ENCODE measurements at regions not wholly inside any gene's neighbourhood (a gene's known extent, or its start where the extent isn't known, plus 50 kb on each side); places are given as distances from the start of the nearest gene placed in this dataset.
"Not testable (repeated sequence)": the region's sequence is repeated elsewhere in the genome, so short reads cannot be mapped to it uniquely, and the experiment has no call there.

DNA sequence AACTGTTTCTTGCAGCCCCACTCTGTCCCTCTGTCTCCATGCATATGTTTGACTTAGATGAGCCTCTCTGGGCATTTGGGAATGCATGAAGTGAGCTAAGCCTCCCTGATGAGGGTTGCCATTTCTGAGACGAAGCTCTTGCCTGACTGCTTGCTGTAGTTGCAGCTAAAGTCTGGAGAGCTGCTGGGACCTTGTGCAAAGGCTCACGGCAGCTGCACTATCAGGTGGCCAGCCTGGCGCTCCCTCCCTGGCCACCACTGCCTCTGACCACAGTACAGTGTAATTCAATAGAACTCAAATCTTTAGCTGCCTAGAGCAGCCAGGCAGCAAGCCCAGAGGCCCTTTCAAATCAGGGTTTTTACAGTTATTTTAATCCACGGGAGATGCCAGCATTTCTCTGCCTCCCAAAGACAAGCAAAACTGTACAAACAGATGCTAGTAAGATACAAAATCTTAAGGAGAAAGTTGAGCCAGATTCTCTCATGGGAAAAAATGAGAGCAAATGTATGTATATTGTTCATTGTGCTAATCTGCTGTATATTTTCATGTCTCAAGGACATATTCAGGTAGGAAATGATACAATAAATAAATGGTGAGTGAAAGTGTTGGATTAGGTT is 1522.5 kb downstream of the KHDRBS2 start:
- DNase-seq (ENCODE audit: insufficient read length, low spot score); FAIRE-seq: not testable (repeated sequence)

GRCh38 chr6:60760928-60761327 is 1525.1 kb downstream of the KHDRBS2 start:
- FAIRE-seq; DNase-seq (ENCODE audit: insufficient read length, low spot score): not testable (repeated sequence)

- FAIRE-seq; DNase-seq (ENCODE audit: insufficient read length, low spot score): not testable (repeated sequence)
These were observed 1526.7 kb downstream of the KHDRBS2 start for GRCh38 chr6:60759149-60759825.

GRCh38 chr6:60758725-60759124 is 1527.3 kb downstream of the KHDRBS2 start:
- FAIRE-seq; DNase-seq (ENCODE audit: insufficient read length, low spot score): not testable (repeated sequence)

DNA sequence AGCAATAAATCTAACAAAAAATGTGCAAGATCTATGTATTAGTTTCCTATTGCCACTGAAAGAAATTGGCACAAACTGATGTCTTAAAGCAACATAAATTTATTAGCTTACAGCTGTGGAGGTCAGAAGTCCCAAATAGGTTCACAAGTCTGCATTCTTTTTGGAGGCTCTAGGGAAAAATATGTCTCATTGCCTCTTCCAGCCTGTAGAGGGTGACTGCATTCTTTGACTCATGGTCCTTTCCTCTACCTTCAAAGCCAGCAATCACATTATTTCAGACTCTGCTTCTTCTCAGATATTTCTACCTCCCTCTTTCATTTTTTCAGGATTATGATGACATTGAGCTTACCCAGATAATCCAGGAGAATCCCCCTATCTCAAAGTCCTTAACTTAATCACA is 1531.1 kb downstream of the KHDRBS2 start:
- FAIRE-seq (no peak), DNase-seq (ENCODE audit: insufficient read length, low spot score) (no peak)
- TF ChIP-seq, protein P1, sequence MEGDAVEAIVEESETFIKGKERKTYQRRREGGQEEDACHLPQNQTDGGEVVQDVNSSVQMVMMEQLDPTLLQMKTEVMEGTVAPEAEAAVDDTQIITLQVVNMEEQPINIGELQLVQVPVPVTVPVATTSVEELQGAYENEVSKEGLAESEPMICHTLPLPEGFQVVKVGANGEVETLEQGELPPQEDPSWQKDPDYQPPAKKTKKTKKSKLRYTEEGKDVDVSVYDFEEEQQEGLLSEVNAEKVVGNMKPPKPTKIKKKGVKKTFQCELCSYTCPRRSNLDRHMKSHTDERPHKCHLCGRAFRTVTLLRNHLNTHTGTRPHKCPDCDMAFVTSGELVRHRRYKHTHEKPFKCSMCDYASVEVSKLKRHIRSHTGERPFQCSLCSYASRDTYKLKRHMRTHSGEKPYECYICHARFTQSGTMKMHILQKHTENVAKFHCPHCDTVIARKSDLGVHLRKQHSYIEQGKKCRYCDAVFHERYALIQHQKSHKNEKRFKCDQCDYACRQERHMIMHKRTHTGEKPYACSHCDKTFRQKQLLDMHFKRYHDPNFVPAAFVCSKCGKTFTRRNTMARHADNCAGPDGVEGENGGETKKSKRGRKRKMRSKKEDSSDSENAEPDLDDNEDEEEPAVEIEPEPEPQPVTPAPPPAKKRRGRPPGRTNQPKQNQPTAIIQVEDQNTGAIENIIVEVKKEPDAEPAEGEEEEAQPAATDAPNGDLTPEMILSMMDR (IDR thresholded peaks at IDR 0.05; ENCODE audit: insufficient read depth, missing control alignments), result no peak

DNA sequence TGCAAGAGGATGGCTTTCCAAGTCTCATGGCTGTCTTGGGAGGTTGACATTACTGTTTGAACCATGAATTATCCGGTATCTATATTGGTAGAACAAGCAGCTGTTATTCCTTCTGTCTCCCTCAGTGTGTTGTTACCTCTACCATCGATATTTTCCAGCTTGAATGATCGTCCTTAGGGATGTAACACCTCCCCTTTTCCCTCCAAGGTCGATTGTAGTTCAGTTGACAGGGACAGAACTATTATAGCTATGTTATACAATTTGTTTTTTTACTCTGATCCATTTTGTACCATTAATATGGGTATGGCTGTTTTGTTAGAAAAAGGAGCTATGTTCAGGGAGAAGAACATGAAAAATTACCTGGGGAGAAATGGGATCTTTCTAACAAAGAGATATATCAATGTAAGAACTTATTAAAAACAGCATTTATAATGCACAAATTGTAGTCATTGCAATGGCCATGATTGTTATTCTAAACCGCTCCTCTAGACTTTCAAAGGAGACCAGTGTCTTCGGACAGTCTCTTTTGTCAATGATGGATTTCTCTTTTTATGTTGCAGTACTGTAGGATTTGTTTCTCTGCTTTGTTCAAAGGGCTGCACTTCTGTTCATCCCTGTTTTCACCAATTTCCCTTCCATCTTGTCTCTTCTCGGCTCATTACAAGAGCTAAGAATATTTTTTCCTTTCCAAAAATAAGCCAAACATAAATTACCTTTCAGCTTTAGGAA is 1535.5 kb downstream of the KHDRBS2 start:
- FAIRE-seq; DNase-seq (ENCODE audit: insufficient read length, low spot score): not testable (repeated sequence)

DNA sequence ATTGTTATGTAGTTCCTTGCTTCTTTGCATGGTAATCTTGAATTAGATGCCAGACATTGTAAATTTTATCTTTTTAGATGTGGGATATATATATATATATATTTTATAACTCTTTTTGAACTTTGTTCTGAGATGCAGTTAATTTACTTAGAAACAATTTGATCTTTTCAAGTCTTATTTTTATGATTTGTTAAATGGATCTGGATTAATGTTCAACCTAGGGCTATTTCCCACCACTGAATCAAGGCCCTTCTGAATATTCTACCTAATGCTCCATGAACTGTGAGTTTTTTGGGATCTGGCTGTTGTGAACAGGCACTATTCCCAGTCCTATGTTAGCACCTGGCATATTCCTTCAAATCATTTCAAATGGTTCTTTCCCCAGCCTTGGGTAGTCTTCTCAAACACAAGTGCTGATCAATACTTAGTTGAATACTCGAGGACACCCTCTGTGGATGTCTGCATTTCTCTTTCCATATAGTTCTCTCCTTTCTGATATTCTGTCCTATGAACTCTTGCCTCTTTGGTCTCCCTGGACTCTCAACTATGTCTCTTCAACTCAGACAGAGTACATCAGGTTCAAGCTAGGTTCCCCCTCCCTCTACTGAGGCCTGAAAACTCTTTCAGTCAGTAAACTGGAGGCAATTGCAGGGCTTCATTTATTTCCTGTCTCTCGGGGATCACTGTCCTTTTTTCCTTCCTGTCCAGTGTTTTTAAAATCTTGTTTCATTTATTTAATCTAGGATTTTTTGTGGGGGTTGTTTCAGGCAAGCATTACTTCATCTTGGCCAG is 1538.1 kb downstream of the KHDRBS2 start:
- not testable (repeated sequence) for DNase-seq (ENCODE audit: insufficient read length, low spot score); FAIRE-seq

- not testable (repeated sequence) for DNase-seq (ENCODE audit: insufficient read length, low spot score)
These were observed 1548.1 kb downstream of the KHDRBS2 start for GRCh38 chr6:60737764-60738425.

DNA sequence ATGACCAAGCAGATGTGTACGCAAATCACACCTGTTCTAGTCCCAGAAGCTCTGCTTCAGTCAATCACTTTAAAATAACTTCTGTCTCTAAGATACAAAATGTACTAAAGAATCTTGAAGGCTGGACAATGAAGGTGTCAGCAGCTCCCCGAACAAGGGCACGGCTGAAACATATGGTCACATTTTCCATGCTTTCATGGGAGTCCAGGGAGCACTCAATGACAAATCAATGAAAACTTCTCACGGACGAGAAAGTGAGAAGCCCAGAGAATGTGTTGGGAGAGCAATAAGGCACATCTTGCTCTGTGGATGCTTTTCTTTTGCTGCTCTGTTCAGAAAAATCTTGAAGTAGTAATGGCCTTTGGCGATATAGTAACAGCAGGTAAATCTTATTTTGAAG is 1548.7 kb downstream of the KHDRBS2 start:
- FAIRE-seq; DNase-seq (ENCODE audit: insufficient read length, low spot score): not testable (repeated sequence)

More at GRCh38 chr6:60737764-60738425, 1548.1 kb downstream of the KHDRBS2 start:
- FAIRE-seq, result not testable (repeated sequence)

DNA sequence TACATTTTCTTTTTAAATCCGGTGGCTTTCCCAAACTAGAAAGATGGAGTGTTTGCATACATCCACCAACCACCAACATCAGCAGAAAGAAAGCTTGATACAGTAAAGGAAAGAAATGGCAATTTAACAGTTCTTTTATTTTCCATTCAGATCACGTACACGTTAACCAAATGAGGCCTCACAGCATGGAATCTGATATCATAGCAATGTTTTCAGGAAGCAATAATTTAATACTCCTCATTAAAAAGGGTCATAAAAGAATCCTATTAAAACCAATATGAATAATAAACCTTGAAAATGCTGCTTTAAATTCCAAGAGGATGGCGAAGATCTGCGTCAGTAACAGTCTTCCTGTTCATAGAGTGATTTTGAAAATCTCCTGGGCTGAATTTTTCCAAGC is 1562.1 kb downstream of the KHDRBS2 start:
- DNase-seq (ENCODE audit: insufficient read length, low spot score), result not testable (repeated sequence)

GRCh38 chr6:60695232-60695631 is 1590.8 kb downstream of the KHDRBS2 start:
- FAIRE-seq (no peak), DNase-seq (ENCODE audit: insufficient read length, low spot score) (no peak)
- TF ChIP-seq, protein P1 (IDR thresholded peaks at IDR 0.05; ENCODE audit: insufficient read depth, missing control alignments), result no peak

More for the DNA sequence above, 1562.1 kb downstream of the KHDRBS2 start:
- FAIRE-seq, result not testable (repeated sequence)
